ENCODE measurements at regions not wholly inside any gene's neighbourhood (a gene's known extent, or its start where the extent isn't known, plus 50 kb on each side); places are given as distances from the start of the nearest gene placed in this dataset.

GRCh38 chr12:125685915-125686314 lies 620.7 kb downstream of the AACS start:
- TF ChIP-seq POLR2A (IDR thresholded peaks at IDR 0.05), result no peak
- no peak for TF ChIP-seq CTCF (IDR thresholded peaks at IDR 0.05)
